Subcutaneous abdominal adipose tissue (tissue), 5 donors: ENCODE measurements at regions not wholly inside any gene's neighbourhood (a gene's known extent, or its start where the extent isn't known, plus 50 kb on each side); places are given as distances from the start of the nearest gene placed in this dataset.

ENCODE experiments used
- H3K27ac ChIP-seq: one replicate; pipeline ENCODE4 v1.7.0; 2013; ENCODE audit warnings: low read depth, mild to moderate bottlenecking, inconsistent platforms, low read length, moderate library complexity
- H3K27me3 ChIP-seq, 5 donors: one replicate each; pipeline ENCODE4 v1.7.0; 2013; ENCODE audit warnings: low read length in 5 of 5, inconsistent platforms in 1 of 5; ENCODE audit not compliant: control insufficient read depth in 5 of 5, insufficient read depth in 4 of 5
- H3K36me3 ChIP-seq, 5 donors: one replicate each; pipeline ENCODE4 v1.7.0; 2013; ENCODE audit warnings: low read length in 5 of 5; ENCODE audit not compliant: control insufficient read depth in 5 of 5, insufficient read depth in 5 of 5
- H3K4me1 ChIP-seq, 5 donors: one replicate each; pipeline ENCODE4 v1.7.0; 2013; ENCODE audit warnings: low read length in 5 of 5, mild to moderate bottlenecking in 3 of 5, moderate library complexity in 1 of 5; ENCODE audit not compliant: control insufficient read depth in 5 of 5, insufficient read depth in 5 of 5
- H3K4me3 ChIP-seq, 5 donors: one replicate each; pipeline ENCODE4 v1.7.0; 2013; ENCODE audit warnings: low read length in 5 of 5, low read depth in 1 of 5
- H3K9ac ChIP-seq, 5 donors: one replicate each; pipeline ENCODE4 v1.7.0; 2013; ENCODE audit warnings: low read length in 5 of 5, mild to moderate bottlenecking in 4 of 5, moderate library complexity in 3 of 5
- H3K9me3 ChIP-seq, 5 donors: one replicate each; pipeline ENCODE4 v1.7.0; 2013; ENCODE audit warnings: low read length in 5 of 5; ENCODE audit not compliant: control insufficient read depth in 5 of 5
- donor health status: healthy.
- donor health status: healthy.
- donor health status: healthy.
- donor health status: healthy.
- donor health status: healthy.

DNA sequence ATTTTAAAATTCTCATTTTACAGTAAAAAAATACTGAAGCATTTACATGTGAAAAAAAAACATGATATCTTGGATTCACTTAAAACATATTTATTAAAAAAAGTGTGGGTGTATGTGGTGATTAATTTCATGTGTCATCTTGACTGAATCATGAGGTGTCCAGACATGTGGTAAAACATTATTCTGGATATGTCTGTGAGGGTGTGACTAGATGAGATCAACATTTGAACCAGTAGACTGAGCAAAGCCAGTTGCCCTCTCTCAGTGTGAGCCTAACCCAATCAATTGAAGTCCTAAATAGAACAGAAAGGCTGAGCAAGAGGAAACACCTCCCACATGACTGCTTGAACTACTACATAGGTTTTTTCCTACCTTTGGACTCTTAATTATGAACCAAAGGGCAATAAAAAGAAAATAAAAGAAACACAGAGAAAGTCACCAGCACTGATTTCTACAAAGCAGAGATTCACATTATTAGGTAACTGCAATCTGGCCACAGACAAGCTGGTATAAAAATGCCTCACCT is 90.5 kb upstream of the VGLL2 start:
- Histone ChIP-seq H3K4me1 (no peaks in the 10 kb centered on the region), H3K27me3 (no peaks in the 10 kb centered on the region), H3K27ac (no peak overlapping the region), H3K9ac (no peak overlapping the region), H3K36me3 (no peaks in the 10 kb centered on the region), H3K9me3 (peaks cover 0 to 7% (median 0%) of the 10 kb centered on the region in 5 donors), H3K4me3 (no peak overlapping the region)

DNA sequence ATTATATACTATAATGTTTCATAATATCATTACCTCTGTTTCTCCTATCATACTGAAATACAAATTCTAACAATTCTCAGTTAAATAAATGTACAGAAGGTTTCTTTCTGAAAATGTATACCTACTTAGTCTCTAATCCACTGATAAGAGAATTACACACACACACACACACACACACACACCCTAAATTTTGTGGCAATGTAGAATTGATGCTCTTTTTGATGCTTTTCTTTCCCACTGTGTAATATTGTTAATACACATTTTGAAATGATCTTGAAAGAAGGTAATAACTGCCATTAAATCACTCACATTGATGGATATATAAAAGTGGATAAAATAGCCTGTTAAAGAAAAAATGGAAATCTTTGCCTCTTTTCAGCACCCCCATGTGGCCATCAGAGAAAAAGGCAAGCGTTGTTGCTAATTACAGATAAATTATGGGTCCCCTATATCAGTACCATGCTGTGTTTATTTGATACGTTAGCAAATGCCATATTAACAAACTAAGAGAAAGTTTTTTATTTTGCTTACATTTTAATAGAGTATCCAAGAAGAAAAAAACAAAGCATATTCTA is 76.6 kb upstream of the VGLL2 start:
- Histone ChIP-seq H3K9me3 (no peaks in the 10 kb centered on the region), H3K4me3 (no peak overlapping the region), H3K4me1 (no peaks in the 10 kb centered on the region), H3K27me3 (no peaks in the 10 kb centered on the region), H3K9ac (no peak overlapping the region), H3K36me3 (no peaks in the 10 kb centered on the region), H3K27ac (no peak overlapping the region)

DNA sequence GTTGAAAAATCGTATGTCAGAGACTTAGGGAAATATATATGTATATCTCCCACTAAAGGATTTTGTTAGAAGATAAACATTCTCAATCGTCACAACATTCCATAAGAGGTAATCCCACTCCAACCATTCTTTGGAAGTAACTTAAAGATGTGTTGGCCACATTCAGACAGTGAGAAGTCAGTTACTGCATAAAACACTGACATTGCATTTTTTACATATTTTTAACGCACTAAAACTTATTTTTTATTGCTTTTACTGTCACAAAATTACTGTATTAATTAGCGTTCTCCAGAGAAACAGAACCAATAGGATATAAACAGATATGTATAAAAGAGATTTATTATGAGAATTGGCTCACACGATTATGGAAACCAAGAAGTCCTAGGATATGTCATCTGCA is 74.3 kb upstream of the VGLL2 start:
- Histone ChIP-seq H3K4me1 (no peaks in the 10 kb centered on the region), H3K27ac (no peak overlapping the region), H3K9ac (no peak overlapping the region), H3K9me3 (no peaks in the 10 kb centered on the region), H3K27me3 (no peaks in the 10 kb centered on the region), H3K36me3 (no peaks in the 10 kb centered on the region), H3K4me3 (no peak overlapping the region)

DNA sequence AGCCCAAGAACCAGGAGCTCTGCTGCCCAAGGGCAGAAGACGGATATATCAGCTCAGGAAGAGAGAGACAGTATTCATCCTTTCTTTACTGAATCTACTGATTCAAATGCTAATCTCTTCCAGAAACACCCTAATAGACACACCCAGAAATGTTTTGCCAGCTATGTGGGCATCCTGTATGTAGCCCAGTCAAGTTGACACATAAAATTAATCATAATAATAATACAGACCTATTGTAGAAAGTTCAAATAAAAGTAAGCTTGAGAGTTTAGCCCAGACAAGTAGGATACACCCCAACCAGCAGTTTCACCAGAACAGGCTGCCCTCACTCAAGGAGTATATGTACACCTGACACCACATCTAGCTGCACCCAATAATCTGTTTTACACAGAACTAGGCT is 73.9 kb upstream of the VGLL2 start:
- H3K9ac ChIP-seq, result no peak overlapping the region
- H3K9me3 ChIP-seq, result no peaks in the 10 kb centered on the region
- no peaks in the 10 kb centered on the region for H3K27me3 ChIP-seq
- H3K4me3 ChIP-seq, result no peak overlapping the region
- H3K4me1 ChIP-seq, result no peaks in the 10 kb centered on the region
- no peak overlapping the region for H3K27ac ChIP-seq
- no peaks in the 10 kb centered on the region for H3K36me3 ChIP-seq

DNA sequence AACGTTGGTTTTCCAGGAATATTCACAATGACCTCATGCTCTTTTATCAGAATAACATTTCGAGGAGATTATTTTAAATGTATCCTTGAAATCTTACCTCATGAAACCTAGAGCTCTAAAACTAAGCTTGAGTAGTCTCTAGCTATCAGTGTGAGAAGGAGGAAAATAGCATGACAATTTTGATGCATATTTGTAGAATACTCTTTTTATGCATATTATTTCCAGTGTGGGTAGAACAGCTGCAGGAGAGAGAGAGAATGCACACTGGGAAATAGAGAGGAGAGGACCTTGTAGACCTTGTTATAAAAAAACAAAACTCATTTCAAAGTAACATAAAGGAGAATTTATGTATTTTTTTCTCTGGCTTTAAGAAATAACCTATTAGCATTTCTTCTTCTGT is 71.1 kb upstream of the VGLL2 start:
- Histone ChIP-seq H3K9me3 (no peaks in the 10 kb centered on the region), H3K9ac (no peak overlapping the region), H3K27me3 (no peaks in the 10 kb centered on the region), H3K36me3 (no peaks in the 10 kb centered on the region), H3K4me1 (no peaks in the 10 kb centered on the region), H3K4me3 (no peak overlapping the region), H3K27ac (no peak overlapping the region)

DNA sequence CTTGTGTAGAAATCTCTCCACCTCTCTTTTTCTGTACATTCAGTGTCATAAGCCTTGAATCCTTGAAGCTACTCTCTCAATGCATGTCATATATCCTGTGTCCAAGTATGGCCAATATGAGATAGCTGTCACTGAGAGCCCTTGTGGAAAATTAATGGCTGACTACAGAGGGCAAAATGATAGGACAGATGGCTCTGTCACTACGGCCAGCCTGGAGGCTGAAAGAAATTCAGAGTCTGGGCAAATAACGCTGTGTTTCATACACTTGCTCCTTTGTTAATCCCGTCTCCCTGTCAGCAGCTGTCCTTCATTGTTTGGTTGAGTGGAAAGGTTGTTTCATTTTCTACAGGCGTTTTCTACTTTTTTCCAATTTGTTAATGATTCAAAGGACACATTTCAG is 70.4 kb upstream of the VGLL2 start:
- peaks cover 0 to 4% (median 0%) of the 10 kb centered on the region in 5 donors for H3K4me1 ChIP-seq
- H3K9ac ChIP-seq, result no peak overlapping the region
- no peaks in the 10 kb centered on the region for H3K9me3 ChIP-seq
- H3K27me3 ChIP-seq, result no peaks in the 10 kb centered on the region
- H3K36me3 ChIP-seq, result no peaks in the 10 kb centered on the region
- no peak overlapping the region for H3K27ac ChIP-seq
- no peak overlapping the region for H3K4me3 ChIP-seq

DNA sequence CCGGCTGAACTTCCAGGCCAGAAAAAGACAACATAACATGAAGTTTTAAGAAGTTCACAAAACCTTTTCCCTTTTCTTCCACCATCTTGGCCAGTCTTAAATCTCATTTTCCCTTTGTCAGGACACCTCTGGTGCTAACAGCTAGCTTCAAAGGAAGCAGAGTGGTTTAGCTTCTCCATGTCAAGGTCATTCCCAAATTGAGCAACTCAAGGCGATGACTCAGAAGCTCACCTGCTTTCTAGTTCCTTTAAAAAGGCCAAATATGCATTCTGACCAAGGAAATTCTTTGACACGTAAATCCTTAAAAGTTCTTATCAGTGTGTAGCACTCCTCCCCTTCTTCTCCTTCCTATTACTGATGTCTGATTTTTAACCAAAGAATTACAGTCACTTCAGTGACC is 69.6 kb upstream of the VGLL2 start:
- no peaks in the 10 kb centered on the region for H3K36me3 ChIP-seq
- no peaks in the 10 kb centered on the region for H3K9me3 ChIP-seq
- no peak overlapping the region for H3K27ac ChIP-seq
- no peak overlapping the region for H3K9ac ChIP-seq
- no peak overlapping the region for H3K4me3 ChIP-seq
- H3K4me1 ChIP-seq, result peaks cover 0 to 7% (median 0%) of the 10 kb centered on the region in 5 donors
- no peaks in the 10 kb centered on the region for H3K27me3 ChIP-seq

DNA sequence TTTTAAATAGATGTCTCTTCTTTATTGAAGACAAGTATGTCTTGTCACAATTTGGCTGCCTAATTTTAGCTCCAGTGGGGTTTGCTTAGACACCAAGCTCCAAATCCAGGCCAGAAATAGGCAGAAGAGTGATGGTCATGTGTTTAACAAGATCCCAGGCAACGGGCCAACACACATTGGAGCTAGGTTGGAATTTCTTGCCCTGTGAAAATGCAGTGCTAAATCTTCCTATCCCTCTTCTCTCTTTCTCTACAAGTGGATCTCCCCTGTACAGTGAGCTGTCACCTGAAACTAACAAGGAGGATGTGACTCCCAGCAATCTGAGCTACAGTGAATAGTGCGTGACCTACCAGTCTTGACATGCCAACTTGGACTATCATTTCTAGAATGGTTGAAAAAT is 65.3 kb upstream of the VGLL2 start:
- Histone ChIP-seq H3K9ac (no peak overlapping the region), H3K27me3 (no peaks in the 10 kb centered on the region), H3K4me3 (no peak overlapping the region), H3K36me3 (no peaks in the 10 kb centered on the region), H3K27ac (no peak overlapping the region), H3K9me3 (no peaks in the 10 kb centered on the region), H3K4me1 (peaks cover 0 to 7% (median 0%) of the 10 kb centered on the region in 5 donors)

DNA sequence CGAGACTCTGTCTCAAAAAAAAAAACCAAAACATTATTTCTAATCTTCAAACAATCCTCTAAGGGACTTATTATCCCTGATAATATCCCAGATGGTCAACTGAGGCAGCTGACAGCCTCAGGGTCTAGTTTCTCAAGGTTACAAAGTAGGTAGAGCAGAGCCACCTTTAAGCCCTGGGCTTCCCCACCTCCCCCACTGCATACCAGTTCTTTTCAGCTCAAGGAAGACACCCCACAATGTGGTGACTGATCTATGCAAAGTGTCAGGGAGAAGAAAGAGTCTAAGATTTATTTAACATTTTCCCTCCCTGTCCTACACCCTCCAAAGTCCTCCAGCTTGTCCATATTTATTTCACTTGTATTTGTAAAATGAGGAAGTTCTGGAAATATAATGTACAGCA is 60.5 kb upstream of the VGLL2 start:
- Histone ChIP-seq H3K27me3 (no peaks in the 10 kb centered on the region), H3K9me3 (no peaks in the 10 kb centered on the region), H3K9ac (no peak overlapping the region), H3K27ac (no peak overlapping the region), H3K4me3 (no peak overlapping the region), H3K36me3 (no peaks in the 10 kb centered on the region), H3K4me1 (peaks cover 0 to 3% (median 0%) of the 10 kb centered on the region in 5 donors)

DNA sequence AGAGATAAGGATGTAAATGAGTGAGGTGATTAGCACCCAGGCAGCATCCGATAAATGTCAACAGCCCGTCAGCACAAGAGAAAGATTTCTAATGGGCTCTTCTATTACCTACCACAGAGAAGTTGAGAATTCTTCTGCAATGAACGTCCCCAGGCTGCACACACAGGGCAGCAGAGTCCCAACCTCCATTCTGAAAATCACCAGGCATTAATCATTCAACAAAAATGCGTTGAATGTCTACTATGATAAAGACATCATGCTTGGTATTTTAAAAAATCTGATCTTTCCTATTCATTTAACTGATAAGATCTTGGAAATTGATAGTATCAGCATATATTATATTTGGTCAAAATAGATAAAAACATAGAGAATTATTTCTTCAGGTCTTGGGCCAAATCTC is 59.5 kb upstream of the VGLL2 start:
- no peaks in the 10 kb centered on the region for H3K27me3 ChIP-seq
- no peak overlapping the region for H3K4me3 ChIP-seq
- no peaks in the 10 kb centered on the region for H3K36me3 ChIP-seq
- H3K27ac ChIP-seq, result no peak overlapping the region
- no peak overlapping the region for H3K9ac ChIP-seq
- H3K4me1 ChIP-seq, result no peaks in the 10 kb centered on the region
- H3K9me3 ChIP-seq, result no peaks in the 10 kb centered on the region

DNA sequence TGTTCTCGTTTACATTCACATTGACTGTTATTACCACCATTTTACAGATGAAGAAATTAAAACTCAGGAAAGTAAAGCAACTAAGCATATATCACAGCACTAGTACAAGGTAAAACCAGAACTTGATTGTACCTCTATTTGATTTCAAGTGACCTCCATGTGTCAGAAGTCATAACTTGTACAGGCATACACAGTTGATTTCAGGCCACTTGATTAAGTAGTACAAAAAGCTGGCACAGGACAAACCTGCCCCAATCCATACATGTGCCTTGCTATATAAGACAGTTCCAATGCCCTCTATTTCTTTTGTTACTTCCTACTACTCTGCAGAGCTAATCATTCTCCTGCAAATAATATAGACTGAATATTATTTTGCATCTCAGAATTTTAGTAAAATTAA is 58.8 kb upstream of the VGLL2 start:
- Histone ChIP-seq H3K9me3 (no peaks in the 10 kb centered on the region), H3K4me1 (no peaks in the 10 kb centered on the region), H3K27ac (no peak overlapping the region), H3K36me3 (no peaks in the 10 kb centered on the region), H3K27me3 (no peaks in the 10 kb centered on the region), H3K9ac (no peak overlapping the region), H3K4me3 (no peak overlapping the region)
